Adipocyte (in vitro differentiated cells): ENCODE measurements at regions not wholly inside any gene's neighbourhood (a gene's known extent, or its start where the extent isn't known, plus 50 kb on each side); places are given as distances from the start of the nearest gene placed in this dataset.

Experiments
- DNase-seq: peaks from one replicate; pipeline ENCODE4 v3.0.0-alpha.2; 2015; ENCODE audit warnings: low read depth
- H3K27me3 ChIP-seq: replicated peaks from 2 replicates; pipeline ENCODE4 v1.7.0; 2013; ENCODE audit warnings: mild to moderate bottlenecking, low read length, moderate library complexity; ENCODE audit not compliant: control insufficient read depth, insufficient read depth
- H3K36me3 ChIP-seq: 2 replicates; pipeline ENCODE4 v1.7.0; 2013; ENCODE audit warnings: low read length, mild to moderate bottlenecking, moderate library complexity; ENCODE audit not compliant: control insufficient read depth, insufficient read depth, severe bottlenecking
- H3K4me1 ChIP-seq: 2 replicates; pipeline ENCODE4 v1.7.0; 2013; ENCODE audit warnings: mild to moderate bottlenecking, low read length, moderate library complexity; ENCODE audit not compliant: control insufficient read depth, insufficient read depth
- H3K4me3 ChIP-seq: 2 replicates; pipeline ENCODE4 v1.7.0; 2013; ENCODE audit warnings: mild to moderate bottlenecking, low read length, moderate library complexity
- H3K9ac ChIP-seq: 2 replicates; pipeline ENCODE4 v1.7.0; 2013; ENCODE audit warnings: mild to moderate bottlenecking, low read length, moderate library complexity
- H3K9me3 ChIP-seq: 2 replicates; pipeline ENCODE4 v1.7.0; 2013; ENCODE audit warnings: mild to moderate bottlenecking, low read length, moderate library complexity; ENCODE audit not compliant: control insufficient read depth

DNA sequence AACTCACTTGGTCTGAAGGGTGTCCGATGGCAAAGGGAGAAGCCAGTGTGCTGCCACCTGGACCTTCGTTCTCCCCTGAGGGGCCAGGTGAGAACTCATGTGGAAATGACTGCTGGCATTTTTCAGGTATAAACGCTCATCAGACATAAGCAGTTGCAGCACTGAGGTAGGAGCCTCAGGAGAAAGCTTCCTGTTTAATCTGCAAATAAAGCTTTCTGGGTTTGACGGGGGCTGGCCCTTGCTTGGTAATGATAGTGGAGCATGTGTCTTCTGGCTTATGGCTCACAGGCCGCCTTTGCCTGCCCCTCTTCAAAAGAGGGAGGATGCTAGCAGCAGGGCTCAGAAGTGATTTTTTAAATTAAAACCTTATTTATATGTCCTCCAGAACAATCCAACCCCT lies 122.1 kb upstream of the SLC24A3 start:
- peaks cover 4% of the 10 kb centered on the region for H3K27me3 ChIP-seq
- H3K9ac ChIP-seq: no peak overlapping the region
- no peak overlapping the region for H3K4me3 ChIP-seq
- no peak for DNase-seq
- H3K9me3 ChIP-seq: peaks cover 6% of the 10 kb centered on the region
- H3K36me3 ChIP-seq: no peaks in the 10 kb centered on the region
- no peaks in the 10 kb centered on the region for H3K4me1 ChIP-seq

DNA sequence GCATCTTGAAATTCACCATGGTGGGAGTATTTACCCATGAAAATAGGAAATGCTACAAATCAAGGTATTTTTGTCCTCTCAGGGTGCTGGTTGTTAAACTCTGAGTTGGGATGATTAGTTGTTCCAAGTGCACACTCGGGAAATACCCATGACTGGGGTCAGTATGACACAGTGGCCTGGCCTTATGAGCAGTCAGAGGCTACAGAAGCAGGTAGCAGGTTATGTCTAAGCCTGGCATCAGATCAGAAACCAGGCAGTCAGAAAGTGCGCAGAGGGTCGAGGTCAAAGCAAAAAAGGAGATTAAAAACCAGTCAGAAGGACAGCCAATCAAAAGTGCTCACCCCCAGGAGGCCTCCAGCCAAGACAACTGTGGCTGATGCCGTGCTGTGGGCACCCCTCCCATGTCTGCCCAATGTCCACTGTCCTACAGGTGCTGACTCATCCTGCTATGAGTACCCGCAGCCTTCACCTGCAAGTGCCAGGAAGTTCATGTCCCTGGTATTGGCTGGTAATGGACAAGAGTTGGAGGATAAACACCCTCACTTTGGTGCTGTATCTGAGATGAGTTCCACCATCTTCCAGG lies 117.4 kb upstream of the SLC24A3 start:
- H3K4me3 ChIP-seq: no peak overlapping the region
- H3K36me3 ChIP-seq: no peaks in the 10 kb centered on the region
- DNase-seq: no peak
- H3K4me1 ChIP-seq: no peaks in the 10 kb centered on the region
- peaks cover 4% of the 10 kb centered on the region for H3K27me3 ChIP-seq
- peaks cover 3% of the 10 kb centered on the region for H3K9me3 ChIP-seq
- no peak overlapping the region for H3K9ac ChIP-seq

DNA sequence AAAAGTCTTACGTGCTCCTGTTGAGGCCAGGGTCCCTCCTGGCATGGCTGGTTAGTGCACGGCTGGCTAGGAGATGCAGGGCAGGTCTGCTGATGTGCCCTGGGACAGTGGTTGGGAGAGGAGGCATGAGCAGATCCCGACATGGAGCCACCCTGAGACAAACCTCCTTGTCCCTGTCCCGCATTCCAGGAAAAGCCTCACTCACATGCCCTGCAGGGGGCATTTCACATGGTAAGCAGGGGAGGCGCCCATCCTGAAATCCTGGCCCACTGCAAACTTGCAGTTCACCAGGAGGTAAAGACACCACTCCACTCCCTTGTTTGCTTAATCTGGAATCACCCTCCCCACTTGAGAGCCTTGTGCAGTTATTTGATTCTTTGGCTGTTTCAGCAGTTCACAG lies 116.7 kb upstream of the SLC24A3 start:
- no peak overlapping the region for H3K4me3 ChIP-seq
- DNase-seq: no peak
- peaks cover 4% of the 10 kb centered on the region for H3K27me3 ChIP-seq
- H3K9ac ChIP-seq: no peak overlapping the region
- H3K9me3 ChIP-seq: peaks cover 3% of the 10 kb centered on the region
- no peaks in the 10 kb centered on the region for H3K4me1 ChIP-seq
- no peaks in the 10 kb centered on the region for H3K36me3 ChIP-seq

DNA sequence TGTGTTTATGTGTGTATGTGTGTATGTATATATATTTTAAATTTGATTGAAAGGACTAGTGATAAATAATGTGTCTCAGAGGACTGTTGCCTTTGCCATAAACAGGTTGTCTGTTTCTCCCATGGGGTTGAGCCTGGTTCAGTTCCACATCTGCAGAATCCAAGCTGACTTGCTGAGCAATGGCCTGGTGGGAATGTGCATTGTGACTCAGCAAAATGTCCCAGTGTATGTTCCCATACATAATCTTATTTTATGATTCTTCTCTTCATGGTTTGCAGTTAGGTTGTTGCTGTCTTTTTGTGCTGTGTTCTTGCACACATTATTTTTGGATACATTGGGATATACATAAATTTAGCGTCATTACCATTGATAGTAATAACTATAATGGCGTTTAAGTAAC lies 115.6 kb upstream of the SLC24A3 start:
- H3K27me3 ChIP-seq: no peaks in the 10 kb centered on the region
- H3K9ac ChIP-seq: no peak overlapping the region
- no peak overlapping the region for H3K4me3 ChIP-seq
- no peak for DNase-seq
- no peaks in the 10 kb centered on the region for H3K9me3 ChIP-seq
- no peaks in the 10 kb centered on the region for H3K36me3 ChIP-seq
- H3K4me1 ChIP-seq: no peaks in the 10 kb centered on the region

DNA sequence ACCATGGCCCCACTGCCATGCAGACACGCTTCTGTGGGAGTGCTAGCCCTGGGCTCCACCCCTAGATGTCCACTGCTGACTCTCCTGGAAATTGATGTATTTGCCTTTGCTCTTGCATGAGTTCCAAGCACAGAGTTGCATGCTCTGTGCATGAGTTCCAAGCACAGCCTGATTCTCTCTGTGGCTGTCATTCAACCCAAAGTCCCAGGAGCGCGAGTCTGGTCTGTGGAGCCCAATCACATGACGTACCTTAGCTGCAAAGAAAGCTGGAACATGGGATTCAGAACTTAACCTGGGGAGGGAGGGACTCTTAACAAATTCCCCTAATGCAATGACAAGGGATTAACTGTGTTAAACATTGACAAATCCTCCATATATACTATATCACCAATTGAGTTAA lies 114.3 kb upstream of the SLC24A3 start:
- H3K27me3 ChIP-seq: no peaks in the 10 kb centered on the region

DNA sequence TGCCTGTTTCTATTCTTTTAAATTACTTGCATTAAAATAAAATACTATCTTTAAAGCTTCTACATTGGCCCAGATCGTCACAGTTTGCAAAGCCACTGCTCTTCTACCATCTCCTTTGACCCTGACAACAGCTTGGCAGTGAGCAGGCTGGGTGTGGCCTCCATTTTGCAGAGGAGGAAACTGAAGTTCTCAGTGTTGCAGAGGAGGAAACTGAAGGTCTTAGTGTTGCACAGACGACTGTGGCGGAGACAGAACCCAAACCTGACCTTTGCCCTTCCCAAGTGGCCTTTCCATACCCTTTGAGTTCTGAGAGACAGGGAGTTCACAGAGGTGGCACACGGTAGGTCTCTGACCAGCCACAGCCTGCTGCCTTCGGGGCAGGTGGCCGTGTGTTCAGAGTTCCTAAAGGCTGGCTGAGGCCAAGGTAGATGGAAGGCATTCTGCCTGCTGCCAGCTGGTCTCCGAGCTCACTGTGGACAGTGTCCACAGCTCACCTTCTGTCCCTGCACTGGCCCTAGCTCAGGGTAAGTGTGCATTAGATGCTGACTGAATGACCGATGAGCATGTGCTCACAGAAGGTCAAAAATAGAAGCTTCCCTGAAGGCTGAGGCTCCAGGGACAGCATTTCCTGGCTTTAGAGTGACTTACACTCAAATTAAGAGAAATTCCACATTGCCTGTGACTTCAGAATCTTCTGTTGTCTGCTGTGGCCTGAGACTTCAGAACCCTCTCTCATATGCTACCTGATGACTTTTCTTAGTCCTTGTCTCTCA lies 113.5 kb upstream of the SLC24A3 start:
- no peaks in the 10 kb centered on the region for H3K36me3 ChIP-seq
- no peaks in the 10 kb centered on the region for H3K4me1 ChIP-seq
- DNase-seq: no peak
- peaks cover 7% of the 10 kb centered on the region for H3K27me3 ChIP-seq
- H3K4me3 ChIP-seq: no peak overlapping the region
- H3K9me3 ChIP-seq: peaks cover 5% of the 10 kb centered on the region
- H3K9ac ChIP-seq: no peak overlapping the region

More for the DNA sequence above, 114.3 kb upstream of the SLC24A3 start:
- DNase-seq: no peak
- H3K4me1 ChIP-seq: no peaks in the 10 kb centered on the region
- no peaks in the 10 kb centered on the region for H3K36me3 ChIP-seq
- no peak overlapping the region for H3K9ac ChIP-seq
- H3K4me3 ChIP-seq: no peak overlapping the region
- peaks cover 5% of the 10 kb centered on the region for H3K9me3 ChIP-seq

DNA sequence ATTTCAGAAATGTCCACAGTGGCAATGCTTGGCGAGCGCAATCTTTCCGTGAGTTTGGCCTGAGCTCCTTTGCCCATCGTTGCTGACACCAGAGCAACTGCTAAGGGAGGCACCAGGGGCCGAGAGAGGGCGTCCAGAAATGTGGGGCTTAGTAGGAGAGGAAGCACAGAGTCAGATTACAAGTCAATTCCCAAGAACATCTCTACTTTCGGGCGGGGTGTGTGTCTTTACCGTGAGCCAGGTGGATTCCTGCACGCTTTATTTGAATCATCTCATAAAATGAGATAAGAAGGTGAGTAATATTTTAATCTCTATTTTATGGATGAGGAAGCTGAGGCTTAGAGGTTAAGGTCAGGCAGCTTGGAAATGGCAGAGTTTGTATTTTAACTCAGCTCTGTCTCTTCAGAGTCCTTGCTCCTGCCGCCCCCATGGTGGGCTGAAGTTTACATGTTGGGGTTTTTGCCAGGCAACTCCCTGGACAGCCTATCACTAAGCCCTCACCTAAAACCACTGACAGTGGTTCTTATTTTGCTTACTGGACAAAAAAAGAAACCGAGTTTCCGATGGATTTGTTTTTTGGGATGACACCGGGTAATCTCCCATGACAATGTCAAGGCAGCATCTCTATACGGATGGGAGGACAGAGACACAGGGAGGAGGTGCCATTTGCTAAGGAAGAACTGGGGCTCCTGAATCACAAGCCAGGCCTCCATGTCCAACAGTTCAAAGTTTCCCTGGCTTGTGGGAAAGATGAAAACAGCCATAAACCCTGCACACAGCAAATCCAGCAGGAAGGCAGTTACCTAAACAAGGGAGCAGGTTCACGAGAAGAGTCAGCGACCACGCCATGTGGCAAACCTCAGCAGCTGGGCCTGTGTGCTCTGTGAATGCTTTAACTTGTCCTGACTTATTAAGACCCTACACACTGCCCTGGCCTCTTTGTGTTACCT lies 112.6 kb upstream of the SLC24A3 start:
- peaks cover 5% of the 10 kb centered on the region for H3K9me3 ChIP-seq
- H3K27me3 ChIP-seq: peaks cover 8% of the 10 kb centered on the region
- H3K36me3 ChIP-seq: no peaks in the 10 kb centered on the region
- no peaks in the 10 kb centered on the region for H3K4me1 ChIP-seq
- no peak overlapping the region for H3K4me3 ChIP-seq
- no peak overlapping the region for H3K9ac ChIP-seq
- no peak for DNase-seq

DNA sequence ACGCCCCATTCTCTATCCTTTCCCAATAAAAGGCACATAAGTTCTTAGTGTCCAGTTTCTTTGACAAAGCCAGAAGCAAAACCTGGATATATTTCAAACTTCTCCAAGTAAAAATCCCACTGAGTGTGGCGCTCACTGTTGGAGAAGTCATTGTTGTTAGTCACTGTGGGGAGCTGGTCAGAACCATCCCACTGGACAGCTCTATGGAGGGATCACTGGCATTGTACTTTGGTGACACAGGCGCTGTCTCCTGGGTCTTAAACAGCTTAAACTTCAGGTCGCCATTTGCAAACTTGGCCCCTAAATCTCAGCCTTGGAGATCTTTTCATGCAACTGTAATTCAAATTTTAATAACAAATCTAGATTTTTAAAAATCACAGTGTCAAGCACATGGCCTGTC lies 111.5 kb upstream of the SLC24A3 start:
- no peak overlapping the region for H3K4me3 ChIP-seq
- H3K4me1 ChIP-seq: no peaks in the 10 kb centered on the region
- H3K27me3 ChIP-seq: peaks cover 10% of the 10 kb centered on the region
- H3K36me3 ChIP-seq: no peaks in the 10 kb centered on the region
- no peak for DNase-seq
- peaks cover 5% of the 10 kb centered on the region for H3K9me3 ChIP-seq
- H3K9ac ChIP-seq: no peak overlapping the region

DNA sequence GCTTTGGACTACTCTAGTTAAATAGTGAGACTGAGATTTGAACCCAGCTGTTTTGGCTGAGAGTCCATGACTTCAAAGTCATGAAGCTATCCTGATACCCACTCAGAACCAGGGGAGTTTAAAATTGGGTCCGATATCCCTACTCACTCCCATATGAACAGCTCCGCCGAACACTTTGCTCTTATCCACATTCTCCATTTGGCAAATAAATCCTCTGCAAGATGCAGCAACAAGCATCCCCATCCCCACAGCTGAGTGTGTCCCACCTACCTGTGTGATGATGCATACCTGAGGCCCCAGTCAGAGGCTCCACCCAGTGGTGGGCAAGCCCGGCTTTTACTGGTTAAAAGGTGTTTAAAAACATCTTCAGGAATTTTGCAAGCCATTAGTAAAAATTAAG lies 108.3 kb upstream of the SLC24A3 start:
- DNase-seq: no peak
- Histone ChIP-seq H3K9ac (no peak overlapping the region), H3K4me1 (no peaks in the 10 kb centered on the region), H3K36me3 (no peaks in the 10 kb centered on the region), H3K9me3 (peaks cover 5% of the 10 kb centered on the region), H3K4me3 (no peak overlapping the region), H3K27me3 (peaks cover 11% of the 10 kb centered on the region)

DNA sequence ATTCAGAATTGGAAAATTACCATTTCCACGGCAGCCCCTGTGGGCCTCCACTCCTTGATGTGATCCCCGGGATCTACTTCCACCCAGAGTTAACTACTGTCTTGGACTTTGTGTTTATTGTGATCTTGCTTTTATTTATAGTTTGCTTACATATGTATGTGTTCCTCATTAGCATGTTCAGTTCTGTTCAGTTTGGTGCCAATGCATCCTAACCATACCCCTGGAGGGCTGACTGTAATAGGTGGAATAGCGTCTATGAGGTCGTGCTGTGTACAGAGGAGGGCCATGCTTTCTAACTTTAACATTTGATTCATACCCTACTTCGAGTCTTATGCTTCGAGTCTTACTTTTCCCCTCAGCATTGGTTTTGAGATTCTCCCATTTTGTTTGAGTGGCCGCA lies 104.3 kb upstream of the SLC24A3 start:
- Histone ChIP-seq H3K9me3 (no peaks in the 10 kb centered on the region), H3K36me3 (no peaks in the 10 kb centered on the region), H3K9ac (no peak overlapping the region), H3K4me1 (no peaks in the 10 kb centered on the region), H3K4me3 (no peak overlapping the region), H3K27me3 (peaks cover 16% of the 10 kb centered on the region)
- no peak for DNase-seq

DNA sequence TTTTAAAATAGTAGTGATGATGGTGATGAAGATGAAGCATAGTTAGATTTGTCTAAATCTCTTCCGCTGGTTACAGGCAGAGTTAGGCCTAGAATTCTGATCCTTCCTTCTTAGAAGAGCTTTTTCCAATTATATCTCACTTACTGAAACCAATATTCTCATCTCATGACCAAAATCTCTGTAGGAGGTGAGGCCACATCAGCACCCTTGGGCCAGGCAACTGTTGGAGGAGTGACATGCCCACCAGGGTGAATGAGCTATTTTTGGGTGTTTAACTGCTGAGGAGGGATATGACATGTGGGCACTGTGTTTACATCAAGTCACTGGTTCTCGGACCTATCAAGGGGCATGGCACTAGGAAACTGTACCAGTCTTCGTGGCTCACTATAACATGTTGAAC lies 102.2 kb upstream of the SLC24A3 start:
- peaks cover 9% of the 10 kb centered on the region for H3K27me3 ChIP-seq
- no peak for DNase-seq
- no peaks in the 10 kb centered on the region for H3K9me3 ChIP-seq
- H3K9ac ChIP-seq: no peak overlapping the region
- no peaks in the 10 kb centered on the region for H3K36me3 ChIP-seq
- no peak overlapping the region for H3K4me3 ChIP-seq
- H3K4me1 ChIP-seq: no peaks in the 10 kb centered on the region
